ENCODE measurements at regions not wholly inside any gene's neighbourhood (a gene's known extent, or its start where the extent isn't known, plus 50 kb on each side); places are given as distances from the start of the nearest gene placed in this dataset.

GRCh38 chr9:38229504-38230155, 160.6 kb upstream of the SHB start:
- no peak for DNase-seq (ENCODE audit: low read depth in 2 of 3, low spot score in 1 of 3)

- DNase-seq (ENCODE audit: low read depth in 2 of 3, low spot score in 1 of 3) = no peak
Measured at GRCh38 chr9:38229104-38229500, 160.1 kb upstream of the SHB start.

GRCh38 chr9:38228331-38229103, 159.5 kb upstream of the SHB start:
- no peak for DNase-seq (ENCODE audit: low read depth in 2 of 3, low spot score in 1 of 3)

- DNase-seq (ENCODE audit: low read depth in 2 of 3, low spot score in 1 of 3) = no peak
Measured at GRCh38 chr9:38227656-38228055, 158.6 kb upstream of the SHB start.

- DNase-seq (ENCODE audit: low read depth in 2 of 3, low spot score in 1 of 3) = peak; percentile 10 to 53 (median 46)
Measured at GRCh38 chr9:38227061-38227540, 158.1 kb upstream of the SHB start.

- no peak for DNase-seq (ENCODE audit: low read depth in 2 of 3, low spot score in 1 of 3)
Measured at GRCh38 chr9:38226491-38226951, 157.5 kb upstream of the SHB start.

- no peak for DNase-seq (ENCODE audit: low read depth in 2 of 3, low spot score in 1 of 3)
Measured at GRCh38 chr9:38224941-38225340, 155.9 kb upstream of the SHB start.

- no peak for DNase-seq (ENCODE audit: low read depth in 2 of 3, low spot score in 1 of 3)
Measured at GRCh38 chr9:38216572-38216971, 147.5 kb upstream of the SHB start.

GRCh38 chr9:38215465-38215864, 146.4 kb upstream of the SHB start:
- no peak for DNase-seq (ENCODE audit: low read depth in 2 of 3, low spot score in 1 of 3)

GRCh38 chr9:38214432-38214831, 145.4 kb upstream of the SHB start:
- DNase-seq (ENCODE audit: low read depth in 2 of 3, low spot score in 1 of 3) = no peak

GRCh38 chr9:38213631-38214299, 144.7 kb upstream of the SHB start:
- DNase-seq (ENCODE audit: low read depth in 2 of 3, low spot score in 1 of 3) = no peak

GRCh38 chr9:38212016-38212415, 143.0 kb upstream of the SHB start:
- no peak for DNase-seq (ENCODE audit: low read depth in 2 of 3, low spot score in 1 of 3)

- no peak for DNase-seq (ENCODE audit: low read depth in 2 of 3, low spot score in 1 of 3)
Measured at GRCh38 chr9:38211002-38211401, 142.0 kb upstream of the SHB start.

- no peak for DNase-seq (ENCODE audit: low read depth in 2 of 3, low spot score in 1 of 3)
Measured at GRCh38 chr9:38208206-38208901, 139.3 kb upstream of the SHB start.

- DNase-seq (ENCODE audit: low read depth in 2 of 3, low spot score in 1 of 3) = no peak
Measured at GRCh38 chr9:38207247-38207778, 138.3 kb upstream of the SHB start.

- no peak for DNase-seq (ENCODE audit: low read depth in 2 of 3, low spot score in 1 of 3)
Measured at GRCh38 chr9:38205279-38205678, 136.3 kb upstream of the SHB start.

GRCh38 chr9:38202336-38202938, 133.4 kb upstream of the SHB start:
- DNase-seq (ENCODE audit: low read depth in 2 of 3, low spot score in 1 of 3) = no peak

GRCh38 chr9:38201844-38202243, 132.8 kb upstream of the SHB start:
- DNase-seq (ENCODE audit: low read depth in 2 of 3, low spot score in 1 of 3) = no peak

- no peak for DNase-seq (ENCODE audit: low read depth in 2 of 3, low spot score in 1 of 3)
Measured at GRCh38 chr9:38200431-38200830, 131.4 kb upstream of the SHB start.

- DNase-seq (ENCODE audit: low read depth in 2 of 3, low spot score in 1 of 3) = no peak
Measured at GRCh38 chr9:38198140-38198539, 129.1 kb upstream of the SHB start.

- no peak for DNase-seq (ENCODE audit: low read depth in 2 of 3, low spot score in 1 of 3)
Measured at GRCh38 chr9:38196714-38197113, 127.7 kb upstream of the SHB start.

All from stimulated activated CD4-positive, alpha-beta T cell treated with anti-CD3 and anti-CD28 coated beads, Interleukin-12 subunit alpha, Interleukin-12 subunit beta, amount 100 ng/mL, for 48 hours (primary cell).